ENCODE measurements at regions not wholly inside any gene's neighbourhood (a gene's known extent, or its start where the extent isn't known, plus 50 kb on each side); places are given as distances from the start of the nearest gene placed in this dataset.

DNA sequence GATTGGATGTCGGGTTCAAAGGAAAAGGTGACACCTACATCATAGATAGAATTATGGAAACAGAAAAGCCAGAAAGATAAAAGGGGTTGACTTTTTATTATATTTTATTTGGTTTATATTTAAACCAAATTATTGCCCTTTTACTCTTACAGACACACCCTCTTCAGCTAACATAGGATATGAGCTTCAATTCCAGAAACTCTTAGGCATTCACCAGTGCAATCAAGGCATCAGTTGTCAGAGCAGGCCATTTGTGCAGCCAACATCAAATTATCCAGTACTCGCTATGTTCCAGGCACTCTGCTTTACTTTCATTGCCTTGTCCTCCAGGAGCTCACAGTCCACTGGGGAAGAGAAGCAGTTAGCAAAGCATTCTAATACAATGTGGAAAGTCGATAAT is 347.5 kb downstream of the TFEC start:
- TF ChIP-seq, protein P1, sequence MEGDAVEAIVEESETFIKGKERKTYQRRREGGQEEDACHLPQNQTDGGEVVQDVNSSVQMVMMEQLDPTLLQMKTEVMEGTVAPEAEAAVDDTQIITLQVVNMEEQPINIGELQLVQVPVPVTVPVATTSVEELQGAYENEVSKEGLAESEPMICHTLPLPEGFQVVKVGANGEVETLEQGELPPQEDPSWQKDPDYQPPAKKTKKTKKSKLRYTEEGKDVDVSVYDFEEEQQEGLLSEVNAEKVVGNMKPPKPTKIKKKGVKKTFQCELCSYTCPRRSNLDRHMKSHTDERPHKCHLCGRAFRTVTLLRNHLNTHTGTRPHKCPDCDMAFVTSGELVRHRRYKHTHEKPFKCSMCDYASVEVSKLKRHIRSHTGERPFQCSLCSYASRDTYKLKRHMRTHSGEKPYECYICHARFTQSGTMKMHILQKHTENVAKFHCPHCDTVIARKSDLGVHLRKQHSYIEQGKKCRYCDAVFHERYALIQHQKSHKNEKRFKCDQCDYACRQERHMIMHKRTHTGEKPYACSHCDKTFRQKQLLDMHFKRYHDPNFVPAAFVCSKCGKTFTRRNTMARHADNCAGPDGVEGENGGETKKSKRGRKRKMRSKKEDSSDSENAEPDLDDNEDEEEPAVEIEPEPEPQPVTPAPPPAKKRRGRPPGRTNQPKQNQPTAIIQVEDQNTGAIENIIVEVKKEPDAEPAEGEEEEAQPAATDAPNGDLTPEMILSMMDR (conservative IDR thresholded peaks at IDR 0.05; ENCODE audit: low read length) = no peak
- TF ChIP-seq EZH2phosphoT487 (IDR thresholded peaks at IDR 0.05; ENCODE audit: borderline replicate concordance, low read depth, low read length) = no peak
